ENCODE measurements at regions not wholly inside any gene's neighbourhood (a gene's known extent, or its start where the extent isn't known, plus 50 kb on each side); places are given as distances from the start of the nearest gene placed in this dataset.

- no peak for TF ChIP-seq CTCF (IDR thresholded peaks at IDR 0.05; ENCODE audit: low read length)
- no peak for TF ChIP-seq EZH2 (IDR thresholded peaks at IDR 0.05; ENCODE audit: borderline replicate concordance, low read length)
Measured at GRCh38 chr3:190718097-190718496, 144.4 kb downstream of the GMNC start.
